SK-N-SH treated with all-trans-retinoic acid at 6 μM for 48 hours (cell line): ENCODE measurements at regions not wholly inside any gene's neighbourhood (a gene's known extent, or its start where the extent isn't known, plus 50 kb on each side); places are given as distances from the start of the nearest gene placed in this dataset.

Experiments
- ATAC-seq: fragments of 200-7000 bp; cut with Tn5 transposase; 3 replicates; pipeline ENCODE4 v1.9.1; 2020; ENCODE audit warnings: mild to moderate bottlenecking, moderate library complexity
- ARNTL ChIP-seq: fragments of 450-650 bp; formaldehyde crosslinking; IDR thresholded peaks from 2 replicates; pipeline ENCODE4 v1.5.0; 2020; ENCODE audit warnings: low read depth, mild to moderate bottlenecking, moderate library complexity, borderline replicate concordance
- BACH2 ChIP-seq: fragments of 250-450 bp; sonication (Bioruptor Pico); IDR thresholded peaks from 2 replicates; pipeline ENCODE4 v1.9.0; 2021; ENCODE audit warnings: mild to moderate bottlenecking, borderline replicate concordance
- ESRRG ChIP-seq: fragments of 250-450 bp; sonication (Bioruptor Pico); IDR thresholded peaks from 2 replicates; pipeline ENCODE4 v1.6.1; 2021; ENCODE audit warnings: mild to moderate bottlenecking
- GLIS3 ChIP-seq: fragments of 250-450 bp; sonication (Bioruptor Pico); IDR thresholded peaks from 2 replicates; pipeline ENCODE4 v1.5.0; 2020; ENCODE audit warnings: mild to moderate bottlenecking, moderate library complexity
- ISL1 ChIP-seq: fragments of 250-450 bp; sonication (Bioruptor Pico); IDR thresholded peaks from 2 replicates; pipeline ENCODE4 v2.1.2; 2022; ENCODE audit warnings: mild to moderate bottlenecking, moderate library complexity
- OSR1 ChIP-seq: fragments of 250-450 bp; sonication (Bioruptor Pico); IDR thresholded peaks from 2 replicates; pipeline ENCODE4 v1.8.0; 2022; ENCODE audit warnings: moderate library complexity, mild to moderate bottlenecking, inconsistent platforms
- PPARA ChIP-seq: fragments of 250-450 bp; sonication (Bioruptor Pico); IDR thresholded peaks from 2 replicates; pipeline ENCODE4 v1.5.0; 2020; ENCODE audit warnings: mild to moderate bottlenecking, borderline replicate concordance
- RARB ChIP-seq: fragments of 250-450 bp; sonication (Bioruptor Pico); IDR thresholded peaks from 2 replicates; pipeline ENCODE4 v1.8.0; 2021; ENCODE audit warnings: mild to moderate bottlenecking, moderate library complexity
- SNAI2 ChIP-seq: fragments of 250-450 bp; sonication (Bioruptor Pico); IDR thresholded peaks from 2 replicates; pipeline ENCODE4 v1.5.0; 2020; ENCODE audit warnings: mild to moderate bottlenecking, moderate library complexity
- TCF4 ChIP-seq: fragments of 250-450 bp; sonication (Bioruptor Pico); IDR thresholded peaks from 2 replicates; pipeline ENCODE4 v1.8.0; 2021; ENCODE audit warnings: mild to moderate bottlenecking, moderate library complexity, borderline replicate concordance
- TOX ChIP-seq: fragments of 250-450 bp; sonication (Bioruptor Pico); IDR thresholded peaks from 2 replicates; pipeline ENCODE4 v1.8.0; 2021; ENCODE audit warnings: mild to moderate bottlenecking, moderate library complexity, borderline replicate concordance
- ZC3H10 ChIP-seq: fragments of 250-450 bp; sonication (Bioruptor Pico); IDR thresholded peaks from 2 replicates; pipeline ENCODE4 v1.5.1; 2021; ENCODE audit warnings: mild to moderate bottlenecking, moderate library complexity
- ZFP3 ChIP-seq: fragments of 250-450 bp; sonication (Bioruptor Pico); IDR thresholded peaks from 2 replicates; pipeline ENCODE4 v1.5.0; 2020; ENCODE audit warnings: mild to moderate bottlenecking, moderate library complexity
- ZFP30 ChIP-seq: fragments of 450-650 bp; formaldehyde crosslinking; IDR thresholded peaks from 2 replicates; pipeline ENCODE4 v1.5.0; 2022; ENCODE audit warnings: mild to moderate bottlenecking, moderate library complexity
- ZNF565 ChIP-seq: fragments of 450-650 bp; formaldehyde crosslinking; conservative IDR thresholded peaks from 2 replicates; pipeline ENCODE4 v1.5.0; 2020; ENCODE audit warnings: low read depth, mild to moderate bottlenecking, moderate library complexity
- ZNF8 ChIP-seq: fragments of 450-650 bp; formaldehyde crosslinking; IDR thresholded peaks from 2 replicates; pipeline ENCODE4 v1.5.0; 2020; ENCODE audit warnings: mild to moderate bottlenecking, moderate library complexity
- TF ChIP-seq, protein P1 (sequence below): fragments of 250-450 bp; sonication (Bioruptor Pico); IDR thresholded peaks from 2 replicates; pipeline ENCODE4 v1.5.0; 2020; ENCODE audit warnings: mild to moderate bottlenecking, moderate library complexity
- TF ChIP-seq, protein P2 (sequence below): fragments of 250-450 bp; sonication (Bioruptor Pico); IDR thresholded peaks from 2 replicates; pipeline ENCODE4 v1.5.1; 2020; ENCODE audit warnings: low read depth, mild to moderate bottlenecking, moderate library complexity
- TF ChIP-seq, protein P3 (sequence below): fragments of 250-450 bp; sonication (Bioruptor Pico); IDR thresholded peaks from 2 replicates; pipeline ENCODE4 v1.8.0; 2021; ENCODE audit warnings: low read depth, mild to moderate bottlenecking, moderate library complexity, borderline replicate concordance
- TF ChIP-seq, protein P4 (sequence below): fragments of 250-450 bp; sonication (Bioruptor Pico); IDR thresholded peaks from 2 replicates; pipeline ENCODE4 v1.8.0; 2020; ENCODE audit warnings: mild to moderate bottlenecking, moderate library complexity, borderline replicate concordance

DNA sequence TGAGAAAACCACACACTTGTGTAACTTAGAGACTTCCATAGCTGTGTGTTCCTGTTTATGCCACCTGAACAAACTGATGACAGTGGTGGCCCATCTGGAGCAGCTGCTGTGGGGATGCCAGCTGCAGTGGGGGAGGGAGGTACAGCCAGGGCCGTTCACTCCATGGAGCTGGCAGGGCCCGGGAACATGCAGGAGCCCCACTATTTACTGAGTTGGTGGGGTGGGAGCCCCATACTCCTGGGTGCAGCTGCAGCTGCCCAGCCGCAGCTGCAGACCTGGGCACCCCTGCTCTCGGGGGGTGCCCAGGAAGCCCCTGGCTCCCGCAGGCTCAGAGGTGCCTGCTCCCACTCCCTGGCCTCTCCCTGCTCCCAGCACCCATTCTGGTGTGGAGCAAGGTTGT, 398.6 kb upstream of the RASGEF1B start:
- TF ChIP-seq, protein P1, sequence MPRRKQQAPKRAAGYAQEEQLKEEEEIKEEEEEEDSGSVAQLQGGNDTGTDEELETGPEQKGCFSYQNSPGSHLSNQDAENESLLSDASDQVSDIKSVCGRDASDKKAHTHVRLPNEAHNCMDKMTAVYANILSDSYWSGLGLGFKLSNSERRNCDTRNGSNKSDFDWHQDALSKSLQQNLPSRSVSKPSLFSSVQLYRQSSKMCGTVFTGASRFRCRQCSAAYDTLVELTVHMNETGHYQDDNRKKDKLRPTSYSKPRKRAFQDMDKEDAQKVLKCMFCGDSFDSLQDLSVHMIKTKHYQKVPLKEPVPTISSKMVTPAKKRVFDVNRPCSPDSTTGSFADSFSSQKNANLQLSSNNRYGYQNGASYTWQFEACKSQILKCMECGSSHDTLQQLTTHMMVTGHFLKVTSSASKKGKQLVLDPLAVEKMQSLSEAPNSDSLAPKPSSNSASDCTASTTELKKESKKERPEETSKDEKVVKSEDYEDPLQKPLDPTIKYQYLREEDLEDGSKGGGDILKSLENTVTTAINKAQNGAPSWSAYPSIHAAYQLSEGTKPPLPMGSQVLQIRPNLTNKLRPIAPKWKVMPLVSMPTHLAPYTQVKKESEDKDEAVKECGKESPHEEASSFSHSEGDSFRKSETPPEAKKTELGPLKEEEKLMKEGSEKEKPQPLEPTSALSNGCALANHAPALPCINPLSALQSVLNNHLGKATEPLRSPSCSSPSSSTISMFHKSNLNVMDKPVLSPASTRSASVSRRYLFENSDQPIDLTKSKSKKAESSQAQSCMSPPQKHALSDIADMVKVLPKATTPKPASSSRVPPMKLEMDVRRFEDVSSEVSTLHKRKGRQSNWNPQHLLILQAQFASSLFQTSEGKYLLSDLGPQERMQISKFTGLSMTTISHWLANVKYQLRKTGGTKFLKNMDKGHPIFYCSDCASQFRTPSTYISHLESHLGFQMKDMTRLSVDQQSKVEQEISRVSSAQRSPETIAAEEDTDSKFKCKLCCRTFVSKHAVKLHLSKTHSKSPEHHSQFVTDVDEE (CRISPR knock-in tag), result no peak
- TF ChIP-seq ESRRG (CRISPR knock-in tag), result no peak
- TF ChIP-seq ZNF565 (CRISPR knock-in tag), result no peak
- TF ChIP-seq TCF4 (CRISPR knock-in tag), result no peak
- no peak for TF ChIP-seq TOX (CRISPR knock-in tag)
- TF ChIP-seq ARNTL, result no peak
- no peak for ATAC-seq

DNA sequence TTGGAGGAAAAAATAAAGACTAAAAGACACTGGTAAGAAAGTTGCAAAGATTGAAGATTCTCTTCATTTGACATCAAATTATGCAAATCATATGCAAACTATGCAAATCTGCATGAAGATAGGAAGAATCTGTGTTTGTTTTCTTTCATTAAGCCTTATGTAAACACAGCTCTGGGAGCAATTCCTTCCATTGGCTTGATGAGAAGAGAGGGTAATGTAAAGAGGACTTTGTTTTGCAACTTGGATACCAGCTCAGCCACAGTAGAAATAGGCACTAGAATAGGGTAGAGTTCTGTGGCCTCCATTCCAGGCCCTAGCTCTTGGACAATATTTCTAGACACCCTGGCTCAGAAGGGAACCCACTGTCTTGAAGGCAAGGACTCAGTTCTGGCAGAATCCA, 388.4 kb upstream of the RASGEF1B start:
- TF ChIP-seq, protein P2, sequence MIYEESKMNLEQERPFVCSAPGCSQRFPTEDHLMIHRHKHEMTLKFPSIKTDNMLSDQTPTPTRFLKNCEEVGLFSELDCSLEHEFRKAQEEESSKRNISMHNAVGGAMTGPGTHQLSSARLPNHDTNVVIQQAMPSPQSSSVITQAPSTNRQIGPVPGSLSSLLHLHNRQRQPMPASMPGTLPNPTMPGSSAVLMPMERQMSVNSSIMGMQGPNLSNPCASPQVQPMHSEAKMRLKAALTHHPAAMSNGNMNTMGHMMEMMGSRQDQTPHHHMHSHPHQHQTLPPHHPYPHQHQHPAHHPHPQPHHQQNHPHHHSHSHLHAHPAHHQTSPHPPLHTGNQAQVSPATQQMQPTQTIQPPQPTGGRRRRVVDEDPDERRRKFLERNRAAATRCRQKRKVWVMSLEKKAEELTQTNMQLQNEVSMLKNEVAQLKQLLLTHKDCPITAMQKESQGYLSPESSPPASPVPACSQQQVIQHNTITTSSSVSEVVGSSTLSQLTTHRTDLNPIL, result no peak
- TF ChIP-seq ZFP30 (CRISPR knock-in tag) (no peak), ZNF565 (CRISPR knock-in tag) (no peak), OSR1 (CRISPR knock-in tag) (no peak), ARNTL (no peak), GLIS3 (CRISPR knock-in tag) (no peak), SNAI2 (CRISPR knock-in tag) (no peak), ISL1 (CRISPR knock-in tag) (no peak), BACH2 (CRISPR knock-in tag) (no peak), PPARA (CRISPR knock-in tag) (no peak), ESRRG (CRISPR knock-in tag) (no peak), ZNF8 (no peak), TOX (CRISPR knock-in tag) (no peak), ZC3H10 (no peak), RARB (CRISPR knock-in tag) (no peak), TCF4 (CRISPR knock-in tag) (no peak), ZFP3 (CRISPR knock-in tag) (no peak)
- TF ChIP-seq, protein P3, sequence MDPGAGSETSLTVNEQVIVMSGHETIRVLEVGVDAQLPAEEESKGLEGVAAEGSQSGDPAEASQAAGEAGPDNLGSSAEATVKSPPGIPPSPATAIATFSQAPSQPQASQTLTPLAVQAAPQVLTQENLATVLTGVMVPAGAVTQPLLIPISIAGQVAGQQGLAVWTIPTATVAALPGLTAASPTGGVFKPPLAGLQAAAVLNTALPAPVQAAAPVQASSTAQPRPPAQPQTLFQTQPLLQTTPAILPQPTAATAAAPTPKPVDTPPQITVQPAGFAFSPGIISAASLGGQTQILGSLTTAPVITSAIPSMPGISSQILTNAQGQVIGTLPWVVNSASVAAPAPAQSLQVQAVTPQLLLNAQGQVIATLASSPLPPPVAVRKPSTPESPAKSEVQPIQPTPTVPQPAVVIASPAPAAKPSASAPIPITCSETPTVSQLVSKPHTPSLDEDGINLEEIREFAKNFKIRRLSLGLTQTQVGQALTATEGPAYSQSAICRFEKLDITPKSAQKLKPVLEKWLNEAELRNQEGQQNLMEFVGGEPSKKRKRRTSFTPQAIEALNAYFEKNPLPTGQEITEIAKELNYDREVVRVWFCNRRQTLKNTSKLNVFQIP (CRISPR knock-in tag), result no peak
- TF ChIP-seq, protein P4, sequence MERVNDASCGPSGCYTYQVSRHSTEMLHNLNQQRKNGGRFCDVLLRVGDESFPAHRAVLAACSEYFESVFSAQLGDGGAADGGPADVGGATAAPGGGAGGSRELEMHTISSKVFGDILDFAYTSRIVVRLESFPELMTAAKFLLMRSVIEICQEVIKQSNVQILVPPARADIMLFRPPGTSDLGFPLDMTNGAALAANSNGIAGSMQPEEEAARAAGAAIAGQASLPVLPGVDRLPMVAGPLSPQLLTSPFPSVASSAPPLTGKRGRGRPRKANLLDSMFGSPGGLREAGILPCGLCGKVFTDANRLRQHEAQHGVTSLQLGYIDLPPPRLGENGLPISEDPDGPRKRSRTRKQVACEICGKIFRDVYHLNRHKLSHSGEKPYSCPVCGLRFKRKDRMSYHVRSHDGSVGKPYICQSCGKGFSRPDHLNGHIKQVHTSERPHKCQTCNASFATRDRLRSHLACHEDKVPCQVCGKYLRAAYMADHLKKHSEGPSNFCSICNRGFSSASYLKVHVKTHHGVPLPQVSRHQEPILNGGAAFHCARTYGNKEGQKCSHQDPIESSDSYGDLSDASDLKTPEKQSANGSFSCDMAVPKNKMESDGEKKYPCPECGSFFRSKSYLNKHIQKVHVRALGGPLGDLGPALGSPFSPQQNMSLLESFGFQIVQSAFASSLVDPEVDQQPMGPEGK (CRISPR knock-in tag), result no peak
- TF ChIP-seq, protein P1 (CRISPR knock-in tag), result no peak
- ATAC-seq, result no peak

DNA sequence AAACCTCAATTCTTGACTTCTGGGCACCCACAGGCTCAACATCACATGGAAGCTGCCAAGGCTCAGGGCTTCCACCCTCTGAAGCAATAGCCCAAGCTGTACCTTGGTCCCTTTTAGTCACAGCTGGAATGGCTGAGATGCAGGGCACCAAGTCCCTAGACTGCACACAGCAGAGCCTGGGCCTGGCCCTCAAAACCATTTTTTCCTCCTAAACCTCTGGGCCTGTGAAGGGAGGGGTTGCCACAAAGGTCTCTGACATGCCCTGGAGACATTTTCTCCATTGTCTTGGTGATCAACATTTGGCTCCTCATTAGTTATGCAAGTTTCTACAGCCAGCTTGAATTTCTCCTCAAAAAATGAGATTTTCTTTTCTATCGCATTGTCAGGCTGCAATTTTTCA, 382.7 kb upstream of the RASGEF1B start:
- ATAC-seq, result no peak

More for the DNA sequence above, 382.7 kb upstream of the RASGEF1B start:
- no peak for TF ChIP-seq RARB (CRISPR knock-in tag)
- TF ChIP-seq, protein P3 (CRISPR knock-in tag), result no peak
